GM12878 (cell line): ENCODE measurements at regions not wholly inside any gene's neighbourhood (a gene's known extent, or its start where the extent isn't known, plus 50 kb on each side); places are given as distances from the start of the nearest gene placed in this dataset.

Experiments used
- ATAC-seq: fragments of 200-7000 bp; cut with Tn5 transposase; 3 replicates; pipeline ENCODE4 v1.9.1; 2020; ENCODE audit warnings: mild to moderate bottlenecking, moderate library complexity
- BruUV-seq: library from RNA; stranded (reverse); fragments of 400-500 nt; replicated peaks from 2 replicates; lab custom pipeline; 2021; lab: Mats Ljungman, UMichigan
- CTCF ChIA-PET: fragments of 300-600 bp; sonication (Branson Sonifier 250); formaldehyde crosslinking; extraction: SDS; loops from one replicate; lab custom pipeline; 2021; ENCODE audit warnings: inconsistent platforms; lab: Yijun Ruan, JAX
- POLR2A ChIA-PET: fragments of 350-600 bp; formaldehyde crosslinking; extraction: SDS; loops from one replicate; lab custom pipeline; 2021; ENCODE audit warnings: inconsistent platforms; lab: Charles Lee
- RAD21 ChIA-PET: fragments of 300-600 bp; sonication (Branson Sonifier 250); formaldehyde crosslinking; loops from one replicate; lab custom pipeline; 2023; ENCODE audit warnings: antibody characterized with exemption; ENCODE audit not compliant: unreplicated experiment; lab: Charles Lee
- SMC1A ChIA-PET: fragments of 300-600 bp; sonication (Branson Sonifier 250); formaldehyde crosslinking; loops from one replicate; lab custom pipeline; 2023; ENCODE audit not compliant: unreplicated experiment, uncharacterized antibody; lab: Charles Lee
- DNase-seq: peaks from one replicate; pipeline ENCODE4 v3.0.0-alpha.2; 2011; ENCODE audit warnings: low read depth, low spot score
- FAIRE-seq: peaks from 3 replicates; lab custom pipeline; 2011; peaks lifted over from hg19 to GRCh38; lab: Jason Lieb, UNC
- H2AFZ ChIP-seq: 2 replicates; pipeline ENCODE4 v1.6.0; 2011; ENCODE audit warnings: low read depth, low read length, control low read depth; ENCODE audit not compliant: control insufficient read depth
- H3K27ac ChIP-seq: 2 replicates; pipeline ENCODE4 v1.5.1; 2011; ENCODE audit warnings: control low read depth; ENCODE audit not compliant: control insufficient read depth, insufficient read depth
- H3K27me3 ChIP-seq, 2 experiments: replicated peaks in 1 of 2; 2 replicates each; pipeline versions ENCODE4 v1.6.0 to v1.6.1; 2011; ENCODE audit warnings: low read length in 1 of 2; ENCODE audit not compliant: control insufficient read depth in 2 of 2, insufficient read depth in 2 of 2
- H3K36me3 ChIP-seq, 2 experiments: 2 replicates each; pipeline ENCODE4 v1.5.1; 2011; ENCODE audit warnings: low read length in 1 of 2; ENCODE audit not compliant: control insufficient read depth in 2 of 2, insufficient read depth in 2 of 2
- H3K4me1 ChIP-seq: 2 replicates; pipeline ENCODE4 v1.6.1; 2011; ENCODE audit warnings: mild to moderate bottlenecking, low read length, moderate library complexity, mixed read lengths; ENCODE audit not compliant: control insufficient read depth, insufficient read depth
- H3K4me2 ChIP-seq: 2 replicates; pipeline ENCODE4 v1.6.0; 2011; ENCODE audit warnings: control low read depth; ENCODE audit not compliant: control insufficient read depth, insufficient read depth
- H3K4me3 ChIP-seq: fragments of 200-600 bp; sonication (generic); 2 replicates; pipeline ENCODE4 v1.5.1; 2016
- H3K79me2 ChIP-seq: 2 replicates; pipeline ENCODE4 v1.6.0; 2011; ENCODE audit warnings: low read length; ENCODE audit not compliant: control insufficient read depth, insufficient read depth
- H3K9ac ChIP-seq: 2 replicates; pipeline ENCODE4 v1.8.0; 2011; ENCODE audit warnings: low read length, control low read depth, mixed read lengths; ENCODE audit not compliant: control insufficient read depth, insufficient read depth
- H3K9me3 ChIP-seq: replicated peaks from 3 replicates; pipeline ENCODE4 v1.5.1; 2011; ENCODE audit warnings: mild to moderate bottlenecking, low read length; ENCODE audit not compliant: control insufficient read depth, insufficient read depth
- H4K20me1 ChIP-seq: 2 replicates; pipeline ENCODE4 v1.6.0; 2011; ENCODE audit not compliant: control insufficient read depth, insufficient read depth
- CBFB ChIP-seq: IDR thresholded peaks from 2 replicates; pipeline ENCODE4 v1.6.1; 2016; ENCODE audit warnings: antibody characterized with exemption, low read depth
- CBX5 ChIP-seq: sonication (generic); IDR thresholded peaks from 2 replicates; pipeline ENCODE4 v1.6.1; 2016; ENCODE audit warnings: low read depth, moderate library complexity, mild to moderate bottlenecking, inconsistent platforms
- DPF2 ChIP-seq: fragments of 450-650 bp; IDR thresholded peaks from 2 replicates; pipeline ENCODE4 v1.6.1; 2017; ENCODE audit warnings: mild to moderate bottlenecking
- MXI1 ChIP-seq: fragments of 150-350 bp; IDR thresholded peaks from 2 replicates; pipeline ENCODE4 v1.6.1; 2011; ENCODE audit warnings: low read depth, mild to moderate bottlenecking, inconsistent platforms, low read length, improper control_type of control experiment
- SMAD5 ChIP-seq: IDR thresholded peaks from 2 replicates; pipeline ENCODE4 v1.6.1; 2016; ENCODE audit warnings: antibody characterized with exemption, low read depth
- WGBS: methylation state at CpG from one replicate; pipeline ENCODE4 v1.1.6; 2016; ENCODE audit warnings: low lambda C conversion rate; ENCODE audit not compliant: insufficient replicate concordance, insufficient coverage; ENCODE audit errors: missing lambda C conversion rate; 5-methylcytosine and 5-hydroxymethylcytosine counted together
- in situ Hi-C: fragments of 300-500 bp; cut with MboI; formaldehyde crosslinking; loops from 9 replicates; pipeline ENCODE4 v1.14.3; 2018; ENCODE audit warnings: mixed read lengths
- intact Hi-C: fragments of 100-400 bp; cut with micrococcal nuclease; formaldehyde crosslinking; loops from one replicate; pipeline ENCODE4 v1.14.2; 2022; ENCODE audit not compliant: unreplicated experiment
- TF ChIP-seq, protein P1 (sequence below): IDR thresholded peaks from 2 replicates; pipeline ENCODE4 v1.6.1; 2012; ENCODE audit warnings: low read length, inconsistent platforms
- TF ChIP-seq, protein P2 (sequence below): fragments of 450-650 bp; IDR thresholded peaks from 2 replicates; pipeline ENCODE4 v1.6.1; 2017; ENCODE audit warnings: borderline replicate concordance

DNA sequence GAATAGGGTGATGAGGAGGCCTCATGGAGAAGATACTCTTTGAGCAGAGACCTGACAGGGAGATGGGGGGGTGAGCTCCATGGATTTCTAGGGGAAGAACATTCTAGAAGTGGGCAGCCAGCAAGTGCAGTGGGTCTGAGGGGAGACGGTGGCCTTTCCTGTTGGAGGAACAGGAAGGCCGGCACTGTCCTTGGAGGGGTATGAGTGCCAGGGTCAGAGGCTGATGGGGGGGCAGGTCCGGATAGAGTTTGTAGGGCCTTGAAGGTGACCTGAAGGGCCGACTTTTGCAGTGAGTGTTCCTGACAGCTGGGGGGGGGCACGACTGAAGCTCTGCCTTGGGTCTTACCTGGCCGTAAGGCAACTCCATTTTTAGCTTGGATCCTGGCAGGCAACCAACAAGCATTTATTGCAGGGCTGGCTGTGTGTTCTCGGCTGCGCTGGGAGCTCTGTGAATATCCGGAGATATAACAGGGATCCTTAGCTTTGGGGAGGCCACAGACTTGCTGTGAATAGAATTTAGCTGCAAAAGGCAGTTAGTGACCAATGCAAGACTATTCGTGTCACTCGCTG lies 130.6 kb downstream of the MRPS6 start:
- intact Hi-C loops = no loop called here
- 96% methylated on average over 11 of the region's 11 CpGs for WGBS
- CTCF ChIA-PET = interaction anchor here (0.6 to 0.9 kb wide), 2 partner anchors 28 to 118 kb away, joined by 3 read pairs; no protein-coding TSS in a partner anchor
- RAD21 ChIA-PET = interaction anchor here (1.2 to 1.8 kb wide), 3 partner anchors 144 to 606 kb away, joined by 3 to 7 read pairs (median 4); no protein-coding TSS in a partner anchor
- H3K27me3 ChIP-seq = no peaks in the 10 kb centered on the region; a peak in 1 of 4 replicates
- in situ Hi-C loops = no loop called here
- H3K4me1 ChIP-seq = peaks cover 3% of the 10 kb centered on the region
- H3K9ac ChIP-seq = no peak overlapping the region
- ATAC-seq (no peak), FAIRE-seq (no peak), DNase-seq (no peak)
- H3K27ac ChIP-seq = no peak overlapping the region
- H4K20me1 ChIP-seq = no peaks in the 10 kb centered on the region
- H3K4me2 ChIP-seq = no peak overlapping the region
- no TSS peak for BruUV-seq
- no peaks in the 10 kb centered on the region for H3K9me3 ChIP-seq
- SMC1A ChIA-PET = interaction anchor here (1.3 to 2.5 kb wide), 2 partner anchors 244 to 280 kb away, joined by 4 to 8 read pairs; no protein-coding TSS in a partner anchor
- H3K79me2 ChIP-seq = no peaks in the 10 kb centered on the region
- H3K4me3 ChIP-seq = no peak overlapping the region
- TF ChIP-seq, protein P1, sequence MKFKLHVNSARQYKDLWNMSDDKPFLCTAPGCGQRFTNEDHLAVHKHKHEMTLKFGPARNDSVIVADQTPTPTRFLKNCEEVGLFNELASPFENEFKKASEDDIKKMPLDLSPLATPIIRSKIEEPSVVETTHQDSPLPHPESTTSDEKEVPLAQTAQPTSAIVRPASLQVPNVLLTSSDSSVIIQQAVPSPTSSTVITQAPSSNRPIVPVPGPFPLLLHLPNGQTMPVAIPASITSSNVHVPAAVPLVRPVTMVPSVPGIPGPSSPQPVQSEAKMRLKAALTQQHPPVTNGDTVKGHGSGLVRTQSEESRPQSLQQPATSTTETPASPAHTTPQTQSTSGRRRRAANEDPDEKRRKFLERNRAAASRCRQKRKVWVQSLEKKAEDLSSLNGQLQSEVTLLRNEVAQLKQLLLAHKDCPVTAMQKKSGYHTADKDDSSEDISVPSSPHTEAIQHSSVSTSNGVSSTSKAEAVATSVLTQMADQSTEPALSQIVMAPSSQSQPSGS = no peak
- TF ChIP-seq SMAD5 = no peak
- no peak for TF ChIP-seq CBX5
- no peak for TF ChIP-seq MXI1
- TF ChIP-seq DPF2 = no peak
- no peak for TF ChIP-seq CBFB
- TF ChIP-seq, protein P2, sequence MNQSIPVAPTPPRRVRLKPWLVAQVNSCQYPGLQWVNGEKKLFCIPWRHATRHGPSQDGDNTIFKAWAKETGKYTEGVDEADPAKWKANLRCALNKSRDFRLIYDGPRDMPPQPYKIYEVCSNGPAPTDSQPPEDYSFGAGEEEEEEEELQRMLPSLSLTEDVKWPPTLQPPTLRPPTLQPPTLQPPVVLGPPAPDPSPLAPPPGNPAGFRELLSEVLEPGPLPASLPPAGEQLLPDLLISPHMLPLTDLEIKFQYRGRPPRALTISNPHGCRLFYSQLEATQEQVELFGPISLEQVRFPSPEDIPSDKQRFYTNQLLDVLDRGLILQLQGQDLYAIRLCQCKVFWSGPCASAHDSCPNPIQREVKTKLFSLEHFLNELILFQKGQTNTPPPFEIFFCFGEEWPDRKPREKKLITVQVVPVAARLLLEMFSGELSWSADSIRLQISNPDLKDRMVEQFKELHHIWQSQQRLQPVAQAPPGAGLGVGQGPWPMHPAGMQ = no peak
- H2AFZ ChIP-seq = no peak overlapping the region
- H3K36me3 ChIP-seq = no peaks in the 10 kb centered on the region
- POLR2A ChIA-PET = interaction anchor here (0.7 kb wide), 1 partner anchor 426 kb away, joined by 4 read pairs; no protein-coding TSS in a partner anchor
